HG03139 (cell line): ENCODE measurements at regions not wholly inside any gene's neighbourhood (a gene's known extent, or its start where the extent isn't known, plus 50 kb on each side); places are given as distances from the start of the nearest gene placed in this dataset.

Experiments used
- ATAC-seq: cut with Tn5 transposase; IDR thresholded peaks from one replicate; pipeline ENCODE4 v1.9.1; 2021; ENCODE audit not compliant: unreplicated experiment

- ATAC-seq = no peak
Measured at GRCh38 chr20:60210779-60211617, 252.8 kb downstream of the CDH26 start.

DNA sequence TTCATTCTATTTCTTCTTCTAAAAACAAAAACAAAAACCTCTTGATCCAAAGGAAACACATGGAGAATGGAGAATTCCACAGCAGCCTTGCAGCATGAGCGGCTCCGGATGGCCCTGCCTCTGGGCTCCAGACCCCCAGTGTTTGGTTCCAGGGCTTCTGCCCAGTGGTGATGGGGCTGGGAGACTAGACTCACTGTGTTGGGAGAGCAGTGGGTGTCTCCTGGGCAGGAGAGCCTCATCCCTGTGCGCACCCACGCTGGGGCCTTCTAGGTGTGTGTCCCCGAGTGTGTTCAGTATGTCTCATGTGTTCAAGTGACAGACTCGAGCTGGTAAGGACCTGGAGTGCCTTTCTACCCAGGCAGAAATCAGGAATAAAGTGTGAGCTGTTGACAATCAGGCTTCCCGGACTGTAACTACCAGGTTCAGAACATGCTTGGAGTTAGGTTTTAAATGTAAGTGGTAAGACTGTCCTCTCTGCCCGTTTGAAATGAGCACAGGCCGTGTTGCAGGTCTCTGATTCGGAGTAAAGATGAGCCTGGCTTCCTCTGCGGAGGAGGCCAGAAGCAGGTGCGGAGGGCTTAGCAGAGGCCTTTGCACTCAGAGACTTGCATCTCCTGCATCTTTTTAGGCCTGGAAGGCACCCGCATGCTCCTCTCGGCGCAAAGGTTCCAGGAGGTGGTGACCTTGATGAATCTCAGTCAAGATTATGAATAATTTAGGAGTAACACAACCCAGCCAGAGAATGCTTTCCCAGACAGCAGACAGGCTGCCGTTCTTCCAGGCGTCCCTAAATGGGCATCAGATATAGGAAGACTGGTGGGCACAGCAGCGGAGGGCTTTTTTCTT lies 253.6 kb downstream of the CDH26 start:
- no peak for ATAC-seq

GRCh38 chr20:60212695-60213094 lies 254.5 kb downstream of the CDH26 start:
- ATAC-seq = no peak

DNA sequence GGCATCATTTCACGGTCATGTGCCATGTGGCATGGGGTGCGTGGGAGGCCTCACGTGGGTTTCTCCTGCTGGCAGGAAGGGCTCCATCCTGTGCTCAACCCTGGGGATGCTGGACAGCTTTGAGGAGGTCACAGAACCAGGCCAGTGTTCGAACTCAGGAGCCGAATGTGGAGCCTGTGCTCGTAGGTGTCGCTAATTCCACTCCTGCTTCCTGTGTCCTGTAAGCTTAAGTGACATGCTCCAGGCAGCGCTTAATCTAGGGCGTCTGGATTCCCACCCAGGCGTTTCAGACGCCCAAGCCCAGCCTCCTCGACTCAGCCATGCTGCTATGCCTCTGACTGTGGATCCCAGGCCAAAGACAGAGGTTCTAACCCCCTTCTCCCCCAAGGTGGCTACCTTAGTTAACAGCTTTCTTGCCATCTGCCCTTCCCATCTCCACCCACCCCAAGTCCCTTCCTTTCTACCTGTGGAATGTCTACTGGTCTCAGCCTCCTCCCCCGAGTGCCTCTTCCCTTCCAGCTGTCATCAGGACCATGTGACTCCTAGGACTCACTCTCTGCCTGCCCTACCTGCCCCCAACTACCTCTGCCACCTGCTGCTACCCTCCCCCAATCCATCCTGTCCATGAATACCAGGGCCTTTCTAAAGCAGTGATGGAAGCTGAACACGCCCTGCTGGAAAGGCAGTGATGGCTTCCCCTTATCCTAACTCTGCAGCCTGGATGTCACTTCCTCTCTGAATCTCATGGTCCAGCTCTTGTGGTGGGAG lies 255.1 kb downstream of the CDH26 start:
- ATAC-seq = no peak

DNA sequence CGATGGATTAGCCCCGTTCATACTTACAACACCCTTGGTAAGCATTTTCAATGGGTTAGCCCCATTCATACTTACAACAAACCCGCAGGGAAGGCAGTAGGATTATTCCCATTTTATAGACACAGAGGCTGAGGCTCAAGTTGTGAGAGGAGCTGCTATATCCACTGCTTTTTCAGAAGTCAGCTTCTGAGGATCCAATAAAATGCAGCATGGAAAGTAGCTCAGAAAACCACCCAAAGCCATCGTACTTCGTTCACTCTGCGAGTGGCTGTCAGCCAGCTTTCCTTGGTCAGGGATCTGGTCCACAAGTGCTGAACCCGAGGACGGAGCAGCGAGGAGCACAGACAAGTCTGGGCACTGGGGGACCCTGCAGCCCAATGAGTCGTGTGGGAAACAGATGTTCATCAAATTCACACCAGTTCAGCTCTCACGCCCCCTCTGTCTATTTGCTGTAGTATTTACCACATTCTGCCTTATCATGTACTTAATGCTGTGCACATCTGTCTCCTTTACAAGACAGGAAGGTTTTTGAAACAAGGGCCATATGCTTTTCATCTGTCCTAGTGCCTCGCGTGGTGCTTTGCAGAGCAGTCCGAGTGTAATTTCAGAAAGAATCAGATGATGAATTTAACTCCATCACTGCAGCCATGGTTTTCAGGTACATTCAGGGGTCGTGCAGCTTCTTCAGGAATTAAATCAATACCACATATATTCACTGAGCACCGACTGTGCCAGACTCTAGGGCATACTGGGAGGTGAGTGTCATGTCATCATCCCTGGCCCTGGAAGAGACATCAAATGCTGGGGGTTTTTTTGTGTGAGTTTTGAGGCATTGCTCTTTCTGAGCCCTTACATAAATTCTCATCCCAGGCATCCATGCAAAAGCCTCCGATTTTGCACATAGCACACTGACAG lies 256.9 kb downstream of the CDH26 start:
- no peak for ATAC-seq

- no peak for ATAC-seq
Measured at GRCh38 chr20:60215816-60216730, 257.9 kb downstream of the CDH26 start.

- ATAC-seq = no peak
Measured at GRCh38 chr20:60219231-60219630, 261.0 kb downstream of the CDH26 start.

DNA sequence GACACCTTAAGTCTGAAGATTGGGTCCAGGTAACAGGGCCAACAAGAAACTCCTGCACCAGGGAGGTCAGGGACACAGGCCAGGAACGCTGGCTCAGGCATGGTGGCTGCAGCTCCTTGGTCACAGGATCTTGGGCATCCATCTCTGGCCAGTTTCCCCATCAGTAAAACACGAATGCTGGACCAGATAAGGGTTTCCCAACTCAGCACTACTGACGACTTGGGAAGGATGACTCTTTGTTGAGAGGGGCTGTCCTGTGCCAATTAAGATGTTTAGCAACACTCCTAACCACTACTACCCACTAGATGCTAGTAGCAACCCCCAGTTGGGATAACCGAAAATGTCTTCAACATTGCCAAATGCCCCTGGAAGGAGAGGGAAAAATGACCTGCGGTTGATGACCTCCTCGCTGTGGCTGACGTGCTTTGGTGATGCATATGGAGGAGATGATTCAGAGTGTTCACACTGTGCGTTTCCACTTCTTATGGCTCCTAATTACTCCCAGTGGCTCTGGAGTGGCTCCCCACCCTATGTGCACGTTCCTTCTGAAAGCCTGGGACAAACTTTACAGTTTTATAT lies 261.9 kb downstream of the CDH26 start:
- ATAC-seq = no peak

DNA sequence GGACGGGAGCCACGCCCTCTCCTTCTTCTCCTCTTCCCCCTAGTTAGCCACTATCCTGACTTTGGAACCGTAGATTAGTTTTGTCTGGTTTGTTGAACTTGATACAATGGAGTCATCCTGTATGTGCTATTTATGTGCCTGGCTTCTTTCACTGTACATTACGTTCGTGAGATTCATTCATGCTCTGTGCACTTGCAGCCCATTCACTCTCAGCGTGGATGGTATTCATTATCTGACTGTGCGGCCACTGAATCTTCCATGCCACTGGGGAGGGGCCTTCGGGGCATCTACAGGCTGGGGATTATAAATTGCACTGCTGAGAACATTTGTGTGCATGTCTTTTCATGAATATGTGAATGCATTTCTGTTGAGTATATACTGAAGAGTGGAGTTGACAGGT lies 262.5 kb downstream of the CDH26 start:
- no peak for ATAC-seq

- no peak for ATAC-seq
Measured at GRCh38 chr20:60221593-60221992, 263.4 kb downstream of the CDH26 start.

DNA sequence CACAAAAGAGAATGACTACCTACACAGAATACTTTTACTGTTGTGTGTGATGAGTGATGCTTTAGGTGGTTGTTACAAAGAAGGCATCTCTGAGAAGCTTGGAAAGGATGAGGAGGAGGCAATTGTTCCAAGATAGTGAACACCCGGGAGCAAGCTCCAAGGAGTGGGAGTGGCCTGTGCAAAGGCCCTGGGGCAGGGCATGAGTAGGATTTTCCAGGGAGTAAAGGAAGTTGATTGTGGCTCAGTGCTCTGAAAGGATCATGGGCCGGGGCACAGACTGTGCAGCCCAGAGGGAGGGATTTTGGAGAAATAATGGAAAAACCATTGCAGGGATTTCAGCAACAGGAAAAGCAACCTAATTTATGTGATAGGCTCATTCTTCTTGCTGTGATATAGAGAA lies 264.3 kb downstream of the CDH26 start:
- ATAC-seq = no peak

- no peak for ATAC-seq
Measured at GRCh38 chr20:60223174-60223573, 265.0 kb downstream of the CDH26 start.

DNA sequence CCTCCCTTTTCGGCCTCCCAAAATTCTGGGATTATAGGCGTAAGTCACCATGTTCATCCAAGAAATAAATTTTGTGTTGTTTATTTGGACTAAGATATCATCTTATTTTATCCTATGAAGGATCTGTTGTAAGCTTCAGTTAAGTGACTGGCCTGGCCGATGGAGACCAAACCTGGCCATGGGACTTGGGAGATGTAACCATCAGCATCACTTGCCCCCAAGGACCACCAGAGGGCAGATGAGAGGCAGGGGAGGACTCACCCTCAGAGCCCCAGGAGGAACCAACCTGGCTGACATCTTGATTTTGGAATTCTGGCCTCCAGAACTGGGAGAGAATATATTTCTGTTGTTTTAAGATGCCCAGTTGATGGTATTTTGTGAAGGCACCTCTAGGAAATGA lies 266.7 kb downstream of the CDH26 start:
- no peak for ATAC-seq

- no peak for ATAC-seq
Measured at GRCh38 chr20:60228255-60228654, 270.0 kb downstream of the CDH26 start.

DNA sequence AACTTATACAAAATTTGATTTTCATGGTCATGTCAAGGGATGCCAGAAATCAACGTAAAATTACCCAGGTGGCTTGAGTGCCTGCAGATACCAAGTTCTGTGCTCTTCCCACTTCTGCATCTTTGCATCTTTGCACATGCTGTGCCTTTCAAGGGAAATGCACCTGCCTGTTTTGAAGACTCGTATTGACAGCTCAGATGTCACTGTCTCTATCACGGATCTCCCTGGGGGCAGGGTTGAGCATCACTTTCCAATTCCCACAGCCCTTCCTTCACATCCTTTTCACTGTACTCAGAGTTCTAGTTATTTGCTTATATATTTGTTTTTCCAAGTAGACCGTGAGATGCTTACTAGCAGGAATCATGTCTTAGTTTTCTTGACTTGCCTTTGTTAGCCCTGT lies 274.2 kb downstream of the CDH26 start:
- no peak for ATAC-seq

GRCh38 chr20:60233018-60233630 lies 274.9 kb downstream of the CDH26 start:
- ATAC-seq = no peak

DNA sequence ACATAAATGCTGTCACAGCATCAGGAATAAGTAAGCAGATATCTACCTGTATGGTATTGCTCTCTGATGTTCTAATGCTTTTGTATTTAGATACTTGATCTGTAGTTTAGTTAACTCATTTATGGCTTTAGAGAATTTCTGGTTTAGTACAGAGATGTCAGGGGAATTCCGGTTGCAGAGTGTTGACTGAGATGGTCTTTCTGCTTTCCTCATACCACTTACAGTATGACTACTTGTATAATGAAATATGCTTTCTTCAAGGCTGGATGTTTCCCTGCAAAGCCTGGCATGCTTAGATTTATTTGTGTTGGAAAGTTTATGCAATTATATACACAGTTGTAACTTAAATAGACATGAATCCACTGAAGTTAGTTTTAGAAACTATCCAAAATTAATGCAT lies 278.4 kb downstream of the CDH26 start:
- ATAC-seq = no peak

DNA sequence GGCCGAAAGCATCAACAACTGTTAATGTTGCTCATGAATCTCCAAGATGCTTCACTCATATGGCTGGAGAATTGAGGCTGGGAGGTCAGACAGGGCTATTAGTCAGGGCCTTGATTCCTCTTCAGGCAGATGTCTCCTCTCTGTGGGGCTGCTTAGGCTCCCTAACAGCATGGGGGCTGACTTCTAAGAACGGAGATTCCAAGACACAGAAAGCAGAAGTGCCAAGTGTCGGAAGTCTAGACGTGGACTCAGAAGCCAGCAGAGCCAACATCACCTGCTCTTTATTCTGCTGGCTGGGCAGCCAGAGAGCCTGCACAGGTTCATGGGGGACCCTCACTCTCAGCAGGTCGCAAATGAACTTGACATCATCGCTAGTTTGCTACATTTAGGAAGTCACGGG lies 279.8 kb downstream of the CDH26 start:
- no peak for ATAC-seq
